A549 (cell line): ENCODE measurements at regions not wholly inside any gene's neighbourhood (a gene's known extent, or its start where the extent isn't known, plus 50 kb on each side); places are given as distances from the start of the nearest gene placed in this dataset.

Experiments used
- ATAC-seq, 2 experiments: fragments of 200-7000 bp in 1 of 2; fragments of >200 bp in 1 of 2; cut with Nextera tagmentation in 1 of 2; cut with Tn5 transposase in 1 of 2; 3 replicates each; pipeline versions ENCODE4 v1.8.0 to v1.9.1; 2018 to 2020; ENCODE audit warnings: mild to moderate bottlenecking in 1 of 2, moderate library complexity in 1 of 2
- CTCF ChIA-PET: fragments of 300-600 bp; sonication (Branson Sonifier 250); formaldehyde crosslinking; extraction: SDS; loops from one replicate; lab custom pipeline; 2021; ENCODE audit warnings: antibody characterized with exemption, inconsistent platforms; lab: Yijun Ruan, JAX
- POLR2A ChIA-PET: fragments of 350-600 bp; formaldehyde crosslinking; extraction: SDS; loops from one replicate; lab custom pipeline; 2021; ENCODE audit warnings: antibody characterized with exemption, inconsistent platforms; lab: Yijun Ruan, JAX
- DNase-seq, 2 experiments: peaks; one replicate each; pipeline versions ENCODE4 v3.0.0 to v3.0.0-alpha.2; 2011 to 2016; ENCODE audit warnings: low read depth in 1 of 2, low spot score in 1 of 2
- FAIRE-seq: peaks from 2 replicates; lab custom pipeline; 2011; peaks lifted over from hg19 to GRCh38; lab: Jason Lieb, UNC
- H3K27ac ChIP-seq, 2 experiments: fragments of >200 bp; sonication (Bioruptor Twin); formaldehyde crosslinking; 3 replicates each; pipeline ENCODE4 v1.5.1; 2016 to 2017
- H3K4me1 ChIP-seq: fragments of >200 bp; sonication (Bioruptor Twin); formaldehyde crosslinking; 3 replicates; pipeline ENCODE4 v1.6.1; 2016
- H3K4me2 ChIP-seq: fragments of >200 bp; sonication (Bioruptor Twin); formaldehyde crosslinking; 3 replicates; pipeline ENCODE4 v1.6.1; 2016
- H3K4me3 ChIP-seq: fragments of >200 bp; sonication (Bioruptor Twin); formaldehyde crosslinking; 3 replicates; pipeline ENCODE4 v1.5.1; 2016
- H3K9me3 ChIP-seq: fragments of >200 bp; sonication (Bioruptor Twin); formaldehyde crosslinking; 3 replicates; pipeline ENCODE4 v1.6.1; 2016
- MAFK ChIP-seq: fragments of 450-650 bp; IDR thresholded peaks from 2 replicates; pipeline ENCODE4 v1.6.1; 2014; ENCODE audit not compliant: partially characterized antibody
- WGBS: methylation state at CpG from one replicate; pipeline ENCODE4 v1.1.6; 2017; ENCODE audit errors: missing lambda C conversion rate; 5-methylcytosine and 5-hydroxymethylcytosine counted together
- small RNA-seq, 6 experiments: library from RNA; depleted of rRNA; stranded (forward); fragments of <200 nt; gene quantifications; one replicate each; pipeline ENCODE3, GENCODE V24; 2012

- FAIRE-seq (no peak), DNase-seq (no peak)
- Histone ChIP-seq H3K4me2 (no peak overlapping the region), H3K9me3 (no peaks in the 10 kb centered on the region)
- no peak for TF ChIP-seq MAFK
- TF ChIP-seq, all 56 proteins: peak for 0
- ChIA-PET CTCF (no interaction called here), POLR2A (no interaction called here)
- Histone ChIP-seq H3K4me3 (no peak overlapping the region), H3K4me1 (no peaks in the 10 kb centered on the region), H3K27ac (no peak overlapping the region)
- no peak for ATAC-seq
- 0% methylated on average over 2 of the region's 2 CpGs for WGBS
Measured at GRCh38 chr4:114547340-114548134, 51.1 kb upstream of the UGT8 start.

Small RNAs in the stretch of these regions (small RNA-seq; reads per million reads assigned to genes)
- 0 reads per million in 6 experiments for gene AC093815.1
